ENCODE measurements at regions not wholly inside any gene's neighbourhood (a gene's known extent, or its start where the extent isn't known, plus 50 kb on each side); places are given as distances from the start of the nearest gene placed in this dataset.

DNA sequence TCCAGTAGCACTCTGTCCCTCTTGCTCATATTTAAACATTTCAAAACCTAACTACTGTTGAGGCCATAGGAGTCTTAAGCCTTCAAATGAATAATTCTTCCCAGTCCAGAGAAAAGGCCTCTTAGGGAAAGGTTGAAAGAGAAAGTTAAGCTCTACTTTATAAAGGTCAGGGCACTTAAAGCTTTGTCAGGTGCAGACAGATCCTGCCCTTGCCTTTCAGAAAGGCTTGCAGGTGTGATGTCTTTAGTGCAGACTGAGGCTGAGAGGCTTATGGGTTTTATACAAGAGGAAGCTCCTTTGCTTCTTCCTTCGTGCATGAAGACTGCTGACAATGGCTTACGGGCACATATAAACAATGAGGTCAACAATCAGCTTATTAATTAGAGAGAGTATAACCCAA, 105.0 kb upstream of the LINC00305 start:
- H3K36me3 ChIP-seq (ENCODE audit: control insufficient read depth, insufficient read depth, low read length), result no peaks in the 10 kb centered on the region
- no peak overlapping the region for H3K4me3 ChIP-seq (ENCODE audit: low read depth, low read length)
- TF ChIP-seq, protein P1, sequence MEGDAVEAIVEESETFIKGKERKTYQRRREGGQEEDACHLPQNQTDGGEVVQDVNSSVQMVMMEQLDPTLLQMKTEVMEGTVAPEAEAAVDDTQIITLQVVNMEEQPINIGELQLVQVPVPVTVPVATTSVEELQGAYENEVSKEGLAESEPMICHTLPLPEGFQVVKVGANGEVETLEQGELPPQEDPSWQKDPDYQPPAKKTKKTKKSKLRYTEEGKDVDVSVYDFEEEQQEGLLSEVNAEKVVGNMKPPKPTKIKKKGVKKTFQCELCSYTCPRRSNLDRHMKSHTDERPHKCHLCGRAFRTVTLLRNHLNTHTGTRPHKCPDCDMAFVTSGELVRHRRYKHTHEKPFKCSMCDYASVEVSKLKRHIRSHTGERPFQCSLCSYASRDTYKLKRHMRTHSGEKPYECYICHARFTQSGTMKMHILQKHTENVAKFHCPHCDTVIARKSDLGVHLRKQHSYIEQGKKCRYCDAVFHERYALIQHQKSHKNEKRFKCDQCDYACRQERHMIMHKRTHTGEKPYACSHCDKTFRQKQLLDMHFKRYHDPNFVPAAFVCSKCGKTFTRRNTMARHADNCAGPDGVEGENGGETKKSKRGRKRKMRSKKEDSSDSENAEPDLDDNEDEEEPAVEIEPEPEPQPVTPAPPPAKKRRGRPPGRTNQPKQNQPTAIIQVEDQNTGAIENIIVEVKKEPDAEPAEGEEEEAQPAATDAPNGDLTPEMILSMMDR (IDR thresholded peaks at IDR 0.05; ENCODE audit: insufficient read depth, low read length, poor library complexity, severe bottlenecking), result no peak
- no peaks in the 10 kb centered on the region for H3K27me3 ChIP-seq (ENCODE audit: control insufficient read depth, insufficient read depth, low read length)
- DNase-seq (ENCODE audit: low read depth), result no peak

DNA sequence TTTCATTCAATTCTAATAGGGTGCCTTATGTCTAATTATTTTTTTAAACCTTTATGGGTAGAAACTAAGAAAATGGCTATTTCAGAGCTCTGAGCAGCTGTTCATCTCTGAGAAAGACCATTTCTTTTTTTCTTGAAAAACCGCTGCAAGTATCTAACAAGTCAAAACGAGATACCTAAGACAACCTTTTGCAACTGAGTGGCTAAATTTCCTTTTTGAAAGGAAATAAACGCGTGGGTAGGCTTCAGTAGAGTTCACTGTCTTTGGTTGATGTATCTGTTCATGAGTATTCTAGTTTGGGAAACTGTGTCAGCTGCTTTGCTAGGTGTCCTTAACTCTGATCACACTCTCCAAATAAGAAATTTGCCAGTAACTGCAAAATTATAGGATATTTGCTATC, 104.3 kb upstream of the LINC00305 start:
- H3K4me3 ChIP-seq (ENCODE audit: low read depth, low read length), result no peak overlapping the region
- TF ChIP-seq, protein P1 (IDR thresholded peaks at IDR 0.05; ENCODE audit: insufficient read depth, low read length, poor library complexity, severe bottlenecking), result no peak
- H3K36me3 ChIP-seq (ENCODE audit: control insufficient read depth, insufficient read depth, low read length), result no peaks in the 10 kb centered on the region
- H3K27me3 ChIP-seq (ENCODE audit: control insufficient read depth, insufficient read depth, low read length), result no peaks in the 10 kb centered on the region
- DNase-seq (ENCODE audit: low read depth), result no peak

DNA sequence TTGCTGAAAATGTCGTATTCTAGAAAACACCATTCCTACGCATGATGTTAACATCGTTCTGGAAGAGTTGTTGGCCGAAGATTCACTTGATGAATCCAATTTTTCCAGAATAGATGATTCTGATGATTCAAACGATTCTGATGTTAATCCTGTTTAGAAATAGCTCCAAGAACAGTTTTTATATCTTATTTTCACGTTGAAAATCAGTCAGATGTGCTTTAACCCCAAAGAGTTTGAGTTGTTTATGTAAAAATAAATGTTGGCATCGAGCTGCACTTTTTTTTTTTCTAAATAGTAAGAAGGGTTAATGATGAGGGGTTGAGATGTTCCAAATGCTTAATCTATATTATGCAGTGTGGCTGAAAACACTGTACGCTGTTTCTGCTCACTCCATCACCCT, 99.9 kb upstream of the LINC00305 start:
- TF ChIP-seq, protein P1 (IDR thresholded peaks at IDR 0.05; ENCODE audit: insufficient read depth, low read length, poor library complexity, severe bottlenecking), result no peak
- Histone ChIP-seq H3K36me3 (ENCODE audit: control insufficient read depth, insufficient read depth, low read length) (no peaks in the 10 kb centered on the region), H3K4me3 (ENCODE audit: low read depth, low read length) (no peak overlapping the region), H3K27me3 (ENCODE audit: control insufficient read depth, insufficient read depth, low read length) (no peaks in the 10 kb centered on the region)
- no peak for DNase-seq (ENCODE audit: low read depth)

DNA sequence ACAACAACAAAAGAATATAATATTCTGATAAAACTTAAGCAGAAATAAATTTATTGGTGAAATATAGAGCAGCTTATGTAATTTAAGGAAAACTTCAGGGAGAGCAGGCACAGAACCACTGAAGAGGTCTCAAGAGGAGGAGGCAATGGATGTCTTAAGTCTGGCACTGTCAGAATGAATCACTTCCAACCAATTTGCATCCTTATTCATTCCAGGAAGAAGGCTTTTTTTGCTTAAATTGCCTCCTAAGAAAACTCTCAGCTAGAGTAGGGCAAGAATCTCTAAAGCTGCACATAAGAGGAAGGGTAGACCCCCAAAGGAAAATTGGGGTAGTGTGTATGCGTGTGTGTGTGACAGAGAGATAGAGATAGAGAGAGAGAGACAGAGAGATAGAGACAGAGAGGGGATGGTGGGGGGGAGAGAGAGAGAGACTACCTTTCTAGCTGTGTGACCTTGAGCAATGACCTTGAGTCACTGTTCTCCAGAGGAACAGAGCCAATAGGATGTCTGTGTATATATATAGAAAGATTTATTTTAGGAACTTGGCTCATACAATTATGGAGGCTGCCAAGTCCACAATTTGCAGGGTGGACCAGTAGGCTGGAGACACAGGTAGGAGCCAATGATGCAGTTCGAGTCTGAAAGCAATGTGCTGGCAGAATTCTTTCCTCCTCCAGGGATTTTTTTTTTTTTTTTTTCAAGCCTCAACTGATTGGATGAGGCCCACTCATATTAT, 96.4 kb upstream of the LINC00305 start:
- no peaks in the 10 kb centered on the region for H3K36me3 ChIP-seq (ENCODE audit: control insufficient read depth, insufficient read depth, low read length)
- DNase-seq (ENCODE audit: low read depth), result no peak
- H3K27me3 ChIP-seq (ENCODE audit: control insufficient read depth, insufficient read depth, low read length), result no peaks in the 10 kb centered on the region
- no peak overlapping the region for H3K4me3 ChIP-seq (ENCODE audit: low read depth, low read length)
- TF ChIP-seq, protein P1 (IDR thresholded peaks at IDR 0.05; ENCODE audit: insufficient read depth, low read length, poor library complexity, severe bottlenecking), result no peak

DNA sequence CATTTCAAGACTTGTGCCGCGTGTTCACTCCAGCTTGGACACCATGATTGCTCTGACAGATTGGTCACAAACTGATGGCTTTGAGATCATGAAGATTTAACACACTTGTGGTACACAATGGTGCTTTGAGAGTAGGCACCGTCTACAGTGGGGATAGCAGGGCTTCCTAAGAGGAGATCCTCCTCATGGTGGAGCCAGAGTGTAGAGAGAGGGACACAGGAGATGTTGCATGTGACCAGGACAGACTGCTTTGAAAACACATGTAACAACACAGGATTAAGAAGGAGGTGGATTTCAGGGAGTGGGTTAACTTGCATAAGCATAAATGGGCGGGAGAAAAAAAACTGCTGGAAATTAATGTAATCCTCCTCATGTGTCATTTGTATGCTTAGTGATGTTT, 95.7 kb upstream of the LINC00305 start:
- TF ChIP-seq, protein P1 (IDR thresholded peaks at IDR 0.05; ENCODE audit: insufficient read depth, low read length, poor library complexity, severe bottlenecking), result no peak
- no peak for DNase-seq (ENCODE audit: low read depth)
- no peak overlapping the region for H3K4me3 ChIP-seq (ENCODE audit: low read depth, low read length)
- H3K27me3 ChIP-seq (ENCODE audit: control insufficient read depth, insufficient read depth, low read length), result no peaks in the 10 kb centered on the region
- no peaks in the 10 kb centered on the region for H3K36me3 ChIP-seq (ENCODE audit: control insufficient read depth, insufficient read depth, low read length)

DNA sequence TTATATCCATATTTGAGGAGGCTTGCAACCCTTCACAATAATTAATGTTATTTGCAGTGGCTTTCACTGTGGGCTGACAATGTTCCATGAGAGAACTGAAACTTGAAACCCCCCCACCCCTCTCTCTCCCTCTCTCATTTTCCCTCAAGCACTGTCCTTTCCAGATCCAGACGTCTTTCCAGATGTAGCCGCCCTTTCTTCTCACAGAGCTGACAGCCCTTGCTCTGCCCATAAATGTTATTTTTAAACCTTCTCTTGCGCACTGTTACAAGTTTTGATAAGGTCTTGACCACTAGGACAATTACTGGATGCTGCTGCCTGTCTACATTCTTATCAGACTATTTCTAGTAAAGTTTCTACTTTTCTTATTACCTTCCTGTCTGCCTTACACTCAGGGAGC, 91.4 kb upstream of the LINC00305 start:
- H3K27me3 ChIP-seq (ENCODE audit: control insufficient read depth, insufficient read depth, low read length), result no peaks in the 10 kb centered on the region
- H3K36me3 ChIP-seq (ENCODE audit: control insufficient read depth, insufficient read depth, low read length), result no peaks in the 10 kb centered on the region
- H3K4me3 ChIP-seq (ENCODE audit: low read depth, low read length), result no peak overlapping the region
- DNase-seq (ENCODE audit: low read depth), result no peak
- TF ChIP-seq, protein P1 (IDR thresholded peaks at IDR 0.05; ENCODE audit: insufficient read depth, low read length, poor library complexity, severe bottlenecking), result no peak

Data from kidney epithelial cell (primary cell).